HCT116 (cell line): ENCODE measurements at regions not wholly inside any gene's neighbourhood (a gene's known extent, or its start where the extent isn't known, plus 50 kb on each side); places are given as distances from the start of the nearest gene placed in this dataset.
A peak's percentile ranks its signal among the peaks of the same experiment; 100 is the strongest.

ENCODE experiments used
- ATAC-seq: fragments of 200-7000 bp; cut with Tn5 transposase; 2 replicates; pipeline ENCODE4 v1.9.1; 2020; ENCODE audit warnings: mild to moderate bottlenecking, moderate library complexity
- BruUV-seq: library from RNA; stranded (reverse); fragments of 400-500 nt; replicated peaks from 2 replicates; lab custom pipeline; 2021; lab: Mats Ljungman, UMichigan
- CTCF ChIA-PET: fragments of 300-600 bp; sonication (Branson Sonifier 250); formaldehyde crosslinking; loops from one replicate; lab custom pipeline; 2021; ENCODE audit warnings: antibody characterized with exemption; lab: Charles Lee
- POLR2A ChIA-PET: fragments of 300-600, 350-600 bp; sonication (Branson Sonifier 250); formaldehyde crosslinking; loops from one replicate; lab custom pipeline; 2021; ENCODE audit warnings: antibody characterized with exemption; lab: Charles Lee
- RAD21 ChIA-PET, 2 experiments: fragments of 300-600 bp; sonication (Branson Sonifier 250); formaldehyde crosslinking; loops; one replicate each; lab custom pipeline; 2023; ENCODE audit warnings: low total read pairs in 2 of 2; ENCODE audit not compliant: uncharacterized antibody in 2 of 2, unreplicated experiment in 2 of 2, low non-redundant PET in 1 of 2; lab: Charles Lee
- DNase-seq: peaks from one replicate; pipeline ENCODE4 v3.0.0-alpha.2; 2010; ENCODE audit warnings: low read depth, low spot score
- H2AFZ ChIP-seq: fragments of 200-600 bp; shearing (Covaris generic), sonication (generic); 2 replicates; pipeline ENCODE4 v1.6.1; 2017; ENCODE audit warnings: low read depth, mixed run types, mixed read lengths, antibody characterized with exemption, low read length; ENCODE audit not compliant: poor library complexity, severe bottlenecking
- H3K27ac ChIP-seq: 2 replicates; pipeline ENCODE4 v1.5.1; 2012; ENCODE audit warnings: low read depth, low read length
- H3K27me3 ChIP-seq: fragments of 200-600 bp; sonication (generic); 2 replicates; pipeline ENCODE4 v1.6.1; 2016; ENCODE audit warnings: mixed run types, low read length, mixed read lengths; ENCODE audit not compliant: insufficient read depth
- H3K36me3 ChIP-seq, 2 experiments: fragments of 200-500 bp in 1 of 2; fragments of 200-600 bp in 1 of 2; sonication (Bioruptor generic) in 1 of 2; sonication (generic) in 1 of 2; 2 replicates each; pipeline versions ENCODE4 v1.5.1 to v1.6.1; 2014 to 2016; ENCODE audit warnings: low read length in 2 of 2, inconsistent platforms in 1 of 2, mixed read lengths in 1 of 2, mixed run types in 1 of 2; ENCODE audit not compliant: insufficient read depth in 2 of 2, control insufficient read depth in 1 of 2
- H3K4me1 ChIP-seq, 2 experiments: fragments of 200-600 bp in 1 of 2; sonication (generic) in 1 of 2; 2 replicates each; pipeline versions ENCODE4 v1.5.1 to v1.6.1; 2012 to 2017; ENCODE audit warnings: low read length in 2 of 2, inconsistent platforms in 1 of 2, mild to moderate bottlenecking in 1 of 2, mixed read lengths in 1 of 2, mixed run types in 1 of 2, moderate library complexity in 1 of 2; ENCODE audit not compliant: insufficient read depth in 2 of 2, control insufficient read depth in 1 of 2
- H3K4me2 ChIP-seq: fragments of 200-600 bp; sonication (generic); 2 replicates; pipeline ENCODE4 v1.6.1; 2017; ENCODE audit warnings: mixed run types, low read length, mixed read lengths
- H3K4me3 ChIP-seq, 2 experiments: fragments of 200-600 bp in 1 of 2; sonication (generic) in 1 of 2; replicated peaks in 1 of 2; 2 replicates each; pipeline ENCODE4 v1.5.1; 2011 to 2016; ENCODE audit warnings: low read length in 2 of 2, control low read depth in 1 of 2, low read depth in 1 of 2, mild to moderate bottlenecking in 1 of 2, mixed read lengths in 1 of 2, mixed run types in 1 of 2
- H3K79me2 ChIP-seq: fragments of 200-600 bp; sonication (generic); 2 replicates; pipeline ENCODE4 v1.6.1; 2017; ENCODE audit warnings: mild to moderate bottlenecking, mixed run types, low read length, moderate library complexity, mixed read lengths; ENCODE audit not compliant: insufficient read depth
- H3K9ac ChIP-seq: fragments of 200-600 bp; sonication (generic); 2 replicates; pipeline ENCODE4 v1.6.1; 2016; ENCODE audit warnings: low read length, mixed read lengths
- H3K9me2 ChIP-seq: fragments of 200-600 bp; sonication (generic), shearing (Covaris generic); 2 replicates; pipeline ENCODE4 v1.6.1; 2017; ENCODE audit warnings: mixed run types, mild to moderate bottlenecking, moderate library complexity; ENCODE audit not compliant: insufficient read depth
- H3K9me3 ChIP-seq, 2 experiments: fragments of 200-500 bp in 1 of 2; fragments of 200-600 bp in 1 of 2; sonication (Bioruptor generic) in 1 of 2; sonication (generic) in 1 of 2; 2 replicates each; pipeline ENCODE4 v1.6.1; 2014 to 2017; ENCODE audit warnings: low read length in 2 of 2, mixed read lengths in 2 of 2, inconsistent platforms in 1 of 2, low read depth in 1 of 2, mild to moderate bottlenecking in 1 of 2, mixed run types in 1 of 2, moderate library complexity in 1 of 2; ENCODE audit not compliant: control insufficient read depth in 1 of 2, insufficient read depth in 1 of 2
- H4K20me1 ChIP-seq: fragments of 200-600 bp; sonication (generic), shearing (Covaris generic); 2 replicates; pipeline ENCODE4 v1.6.1; 2017; ENCODE audit warnings: mixed run types, mild to moderate bottlenecking, moderate library complexity; ENCODE audit not compliant: insufficient read depth
- ATF3 ChIP-seq: IDR thresholded peaks from 2 replicates; pipeline ENCODE4 v1.6.1; 2012
- CBX3 ChIP-seq: IDR thresholded peaks from 2 replicates; pipeline ENCODE4 v1.6.1; 2012; ENCODE audit warnings: low read depth
- CEBPB ChIP-seq: IDR thresholded peaks from 2 replicates; pipeline ENCODE4 v1.6.1; 2012; ENCODE audit warnings: low read depth
- EZH2phosphoT487 ChIP-seq: fragments of 200-600 bp; IDR thresholded peaks from 2 replicates; pipeline ENCODE4 v1.6.1; 2018; ENCODE audit warnings: antibody characterized with exemption, borderline replicate concordance
- FOSL1 ChIP-seq: IDR thresholded peaks from 2 replicates; pipeline ENCODE4 v1.6.1; 2012; ENCODE audit warnings: low read depth
- JUND ChIP-seq: IDR thresholded peaks from 2 replicates; pipeline ENCODE4 v1.6.1; 2012
- POLR2A ChIP-seq: IDR thresholded peaks from 2 replicates; pipeline ENCODE4 v1.7.0; 2011; ENCODE audit warnings: borderline replicate concordance; ENCODE audit not compliant: insufficient read depth, insufficient read length; ENCODE audit errors: extremely low read depth
- POLR2AphosphoS5 ChIP-seq: IDR thresholded peaks from 2 replicates; pipeline ENCODE4 v1.6.1; 2011; ENCODE audit warnings: mild to moderate bottlenecking, low read depth, low read length, moderate library complexity
- RAD21 ChIP-seq: IDR thresholded peaks from 2 replicates; pipeline ENCODE4 v1.6.1; 2012; ENCODE audit warnings: low read depth, mild to moderate bottlenecking
- REST ChIP-seq: IDR thresholded peaks from 2 replicates; pipeline ENCODE4 v1.6.1; 2012; ENCODE audit warnings: low read depth
- SIN3A ChIP-seq: IDR thresholded peaks from 2 replicates; pipeline ENCODE4 v1.6.1; 2012; ENCODE audit warnings: low read depth
- SP1 ChIP-seq: IDR thresholded peaks from 2 replicates; pipeline ENCODE4 v1.6.1; 2012; ENCODE audit warnings: low read depth
- SRF ChIP-seq: IDR thresholded peaks from 2 replicates; pipeline ENCODE4 v1.6.1; 2012; ENCODE audit warnings: low read depth
- TCF7L2 ChIP-seq: IDR thresholded peaks from 2 replicates; pipeline ENCODE4 v1.7.0; 2011; ENCODE audit warnings: borderline replicate concordance, inconsistent platforms; ENCODE audit not compliant: insufficient read depth, insufficient read length; ENCODE audit errors: extremely low read depth
- ZBTB33 ChIP-seq: IDR thresholded peaks from 2 replicates; pipeline ENCODE4 v1.6.1; 2011; ENCODE audit warnings: mild to moderate bottlenecking, low read length, moderate library complexity; ENCODE audit not compliant: insufficient replicate concordance; ENCODE audit errors: extremely low read depth
- ZFX ChIP-seq: fragments of 450-650 bp; IDR thresholded peaks from 2 replicates; pipeline ENCODE4 v1.6.1; 2017
- ZNF274 ChIP-seq: fragments of 200-500 bp; sonication (Bioruptor generic); IDR thresholded peaks from 2 replicates; pipeline ENCODE4 v1.6.1; 2014; ENCODE audit warnings: mild to moderate bottlenecking, low read depth, low read length, inconsistent platforms
- intact Hi-C: fragments of 100-400 bp; cut with micrococcal nuclease; formaldehyde crosslinking; loops from 2 replicates; pipeline ENCODE4 v1.10.0; 2022
- TF ChIP-seq, protein P1 (sequence below): IDR thresholded peaks from 2 replicates; pipeline ENCODE4 v1.6.1; 2012
- TF ChIP-seq, protein P2 (sequence below), 3 experiments: fragments of 200-600 bp in 1 of 3; sonication (generic) in 1 of 3; IDR thresholded peaks in 2 of 3; conservative IDR thresholded peaks in 1 of 3; 2 replicates each; pipeline ENCODE4 v1.5.1; 2012 to 2017; ENCODE audit warnings: low read depth in 2 of 3, low read length in 2 of 3, antibody characterized with exemption in 1 of 3, borderline replicate concordance in 1 of 3, control low read depth in 1 of 3, mild to moderate bottlenecking in 1 of 3, mixed read lengths in 1 of 3, mixed run types in 1 of 3, moderate library complexity in 1 of 3; ENCODE audit not compliant: insufficient read depth in 1 of 3

- DNase-seq, result no peak
- Histone ChIP-seq H4K20me1 (no peaks in the 10 kb centered on the region), H3K79me2 (no peaks in the 10 kb centered on the region), H3K36me3 (no peaks in the 10 kb centered on the region), H3K9ac (no peak overlapping the region), H3K4me1 (peaks cover 2 to 8% of the 10 kb centered on the region in 2 experiments; a peak in 3 of 4 replicates), H3K4me3 (no peak overlapping the region), H3K9me2 (no peaks in the 10 kb centered on the region), H3K9me3 (no peaks in the 10 kb centered on the region), H2AFZ (no peak overlapping the region), H3K27ac (no peak overlapping the region), H3K4me2 (peak overlapping the region; percentile 13; the same call in 1 of the 2 replicates), H3K27me3 (no peaks in the 10 kb centered on the region)
- no TSS peak for BruUV-seq
- ATAC-seq, result no peak
- ChIA-PET POLR2A (no interaction called here), RAD21 (no interaction called here), CTCF (no interaction called here)
- no peak for TF ChIP-seq FOSL1
- no peak for TF ChIP-seq EZH2phosphoT487
- no peak for TF ChIP-seq JUND
- TF ChIP-seq SP1, result no peak
- TF ChIP-seq ZBTB33, result no peak
- TF ChIP-seq CBX3, result no peak
- TF ChIP-seq RAD21, result no peak
- TF ChIP-seq ZNF274, result no peak
- TF ChIP-seq REST, result no peak
- TF ChIP-seq POLR2AphosphoS5, result no peak
- TF ChIP-seq ZFX, result no peak
- no peak for TF ChIP-seq ATF3
- TF ChIP-seq CEBPB, result no peak
- TF ChIP-seq, protein P1, sequence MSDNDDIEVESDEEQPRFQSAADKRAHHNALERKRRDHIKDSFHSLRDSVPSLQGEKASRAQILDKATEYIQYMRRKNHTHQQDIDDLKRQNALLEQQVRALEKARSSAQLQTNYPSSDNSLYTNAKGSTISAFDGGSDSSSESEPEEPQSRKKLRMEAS, result no peak
- TF ChIP-seq, protein P2, sequence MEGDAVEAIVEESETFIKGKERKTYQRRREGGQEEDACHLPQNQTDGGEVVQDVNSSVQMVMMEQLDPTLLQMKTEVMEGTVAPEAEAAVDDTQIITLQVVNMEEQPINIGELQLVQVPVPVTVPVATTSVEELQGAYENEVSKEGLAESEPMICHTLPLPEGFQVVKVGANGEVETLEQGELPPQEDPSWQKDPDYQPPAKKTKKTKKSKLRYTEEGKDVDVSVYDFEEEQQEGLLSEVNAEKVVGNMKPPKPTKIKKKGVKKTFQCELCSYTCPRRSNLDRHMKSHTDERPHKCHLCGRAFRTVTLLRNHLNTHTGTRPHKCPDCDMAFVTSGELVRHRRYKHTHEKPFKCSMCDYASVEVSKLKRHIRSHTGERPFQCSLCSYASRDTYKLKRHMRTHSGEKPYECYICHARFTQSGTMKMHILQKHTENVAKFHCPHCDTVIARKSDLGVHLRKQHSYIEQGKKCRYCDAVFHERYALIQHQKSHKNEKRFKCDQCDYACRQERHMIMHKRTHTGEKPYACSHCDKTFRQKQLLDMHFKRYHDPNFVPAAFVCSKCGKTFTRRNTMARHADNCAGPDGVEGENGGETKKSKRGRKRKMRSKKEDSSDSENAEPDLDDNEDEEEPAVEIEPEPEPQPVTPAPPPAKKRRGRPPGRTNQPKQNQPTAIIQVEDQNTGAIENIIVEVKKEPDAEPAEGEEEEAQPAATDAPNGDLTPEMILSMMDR (IDR thresholded peaks at IDR 0.05 in 2 of 3, conservative IDR thresholded peaks at IDR 0.05 in 1 of 3; ENCODE audit: borderline replicate concordance in 1 of 3, insufficient read depth in 1 of 3, low read depth in 2 of 3, low read length in 2 of 3), result no peak
- TF ChIP-seq SRF, result no peak
- no peak for TF ChIP-seq POLR2A
- no peak for TF ChIP-seq TCF7L2
- TF ChIP-seq SIN3A, result no peak
- intact Hi-C loops, result no loop called here
These were observed 260.8 kb downstream of the RDH14 start for GRCh38 chr2:18299423-18300212.
